ENCODE measurements at regions not wholly inside any gene's neighbourhood (a gene's known extent, or its start where the extent isn't known, plus 50 kb on each side); places are given as distances from the start of the nearest gene placed in this dataset.

GRCh38 chr1:234537236-234537635 lies 58.3 kb upstream of the TARBP1 start:
- H3K4me1 Mint-ChIP-seq (ENCODE audit: insufficient read depth, unreplicated experiment): peaks cover 42% of the 10 kb centered on the region
- ChIA-PET CTCF (interaction anchor here (1.3 to 3.0 kb wide), 6 partner anchors 11 to 67 kb away, joined by 3 to 18 read pairs (median 4); no protein-coding TSS in a partner anchor), POLR2A (interaction anchor here (0.8 to 19.7 kb wide), 8 partner anchors 16 to 542 kb away, joined by 3 to 467 read pairs (median 72); partner anchors contain the start of genes IRF2BP2 and TARBP1)
- H3K27ac Mint-ChIP-seq (ENCODE audit: low read depth, unreplicated experiment): no peak overlapping the region
- H3K9me3 Mint-ChIP-seq (ENCODE audit: unreplicated experiment): no peaks in the 10 kb centered on the region
- no peaks in the 10 kb centered on the region for H3K27me3 Mint-ChIP-seq (ENCODE audit: insufficient read depth, unreplicated experiment)
- no peak for TF ChIP-seq CTCF (IDR thresholded peaks at IDR 0.05; ENCODE audit: unreplicated experiment)
- BruUV-seq (replicated peaks): no TSS peak
- H3K4me3 Mint-ChIP-seq (ENCODE audit: unreplicated experiment): no peak overlapping the region
- intact Hi-C loops (cut with micrococcal nuclease): no loop called here
- no peak for DNase-seq (ENCODE audit: unreplicated experiment)
- no peaks in the 10 kb centered on the region for H3K36me3 Mint-ChIP-seq (ENCODE audit: insufficient read depth, unreplicated experiment)

GRCh38 chr1:234536741-234537140 lies 57.8 kb upstream of the TARBP1 start:
- DNase-seq (ENCODE audit: unreplicated experiment): no peak
- Mint-ChIP-seq H3K4me3 (ENCODE audit: unreplicated experiment) (no peak overlapping the region), H3K9me3 (ENCODE audit: unreplicated experiment) (no peaks in the 10 kb centered on the region), H3K4me1 (ENCODE audit: insufficient read depth, unreplicated experiment) (peaks cover 42% of the 10 kb centered on the region), H3K27ac (ENCODE audit: low read depth, unreplicated experiment) (no peak overlapping the region), H3K36me3 (ENCODE audit: insufficient read depth, unreplicated experiment) (no peaks in the 10 kb centered on the region), H3K27me3 (ENCODE audit: insufficient read depth, unreplicated experiment) (no peaks in the 10 kb centered on the region)
- intact Hi-C loops (cut with micrococcal nuclease): no loop called here
- ChIA-PET POLR2A (interaction anchor here (0.8 to 19.7 kb wide), 8 partner anchors 7 to 543 kb away, joined by 3 to 467 read pairs (median 128); partner anchors contain the start of genes IRF2BP2 and TARBP1), CTCF (interaction anchor here (0.5 to 3.0 kb wide), 9 partner anchors 10 to 556 kb away, joined by 3 to 18 read pairs (median 3); no protein-coding TSS in a partner anchor)
- no TSS peak for BruUV-seq (replicated peaks)
- no peak for TF ChIP-seq CTCF (IDR thresholded peaks at IDR 0.05; ENCODE audit: unreplicated experiment)

GRCh38 chr1:234535763-234536515 lies 57.0 kb upstream of the TARBP1 start:
- peaks cover 43% of the 10 kb centered on the region for H3K4me1 Mint-ChIP-seq (ENCODE audit: insufficient read depth, unreplicated experiment)
- ChIA-PET CTCF (interaction anchor here (0.5 to 3.0 kb wide), 11 partner anchors 24 to 879 kb away, joined by 3 to 18 read pairs (median 3); no protein-coding TSS in a partner anchor), POLR2A (interaction anchor here (0.6 to 19.7 kb wide), 10 partner anchors 8 to 533 kb away, joined by 3 to 467 read pairs (median 88); partner anchors contain the start of gene IRF2BP2)
- no peak overlapping the region for H3K4me3 Mint-ChIP-seq (ENCODE audit: unreplicated experiment)
- H3K36me3 Mint-ChIP-seq (ENCODE audit: insufficient read depth, unreplicated experiment): no peaks in the 10 kb centered on the region
- peak; percentile 61 for DNase-seq (ENCODE audit: unreplicated experiment)
- H3K27me3 Mint-ChIP-seq (ENCODE audit: insufficient read depth, unreplicated experiment): no peaks in the 10 kb centered on the region
- no TSS peak for BruUV-seq (replicated peaks)
- intact Hi-C loops (cut with micrococcal nuclease): no loop called here
- no peak for TF ChIP-seq CTCF (IDR thresholded peaks at IDR 0.05; ENCODE audit: unreplicated experiment)
- H3K9me3 Mint-ChIP-seq (ENCODE audit: unreplicated experiment): no peaks in the 10 kb centered on the region
- H3K27ac Mint-ChIP-seq (ENCODE audit: low read depth, unreplicated experiment): no peak overlapping the region

GRCh38 chr1:234535218-234535617 lies 56.2 kb upstream of the TARBP1 start:
- Mint-ChIP-seq H3K4me1 (ENCODE audit: insufficient read depth, unreplicated experiment) (peaks cover 43% of the 10 kb centered on the region), H3K9me3 (ENCODE audit: unreplicated experiment) (no peaks in the 10 kb centered on the region), H3K27ac (ENCODE audit: low read depth, unreplicated experiment) (peak overlapping the region; percentile 93), H3K36me3 (ENCODE audit: insufficient read depth, unreplicated experiment) (no peaks in the 10 kb centered on the region), H3K27me3 (ENCODE audit: insufficient read depth, unreplicated experiment) (no peaks in the 10 kb centered on the region), H3K4me3 (ENCODE audit: unreplicated experiment) (no peak overlapping the region)
- ChIA-PET POLR2A (interaction anchor here (1.0 to 19.7 kb wide), 9 partner anchors 8 to 538 kb away, joined by 4 to 467 read pairs (median 127); partner anchors contain the start of gene IRF2BP2), CTCF (interaction anchor here (1.1 to 3.0 kb wide), 7 partner anchors 26 to 528 kb away, joined by 3 to 18 read pairs (median 5); no protein-coding TSS in a partner anchor)
- DNase-seq (ENCODE audit: unreplicated experiment): no peak
- no TSS peak for BruUV-seq (replicated peaks)
- intact Hi-C loops (cut with micrococcal nuclease): no loop called here
- TF ChIP-seq CTCF (IDR thresholded peaks at IDR 0.05; ENCODE audit: unreplicated experiment): no peak
